ENCODE measurements at regions not wholly inside any gene's neighbourhood (a gene's known extent, or its start where the extent isn't known, plus 50 kb on each side); places are given as distances from the start of the nearest gene placed in this dataset.

DNA sequence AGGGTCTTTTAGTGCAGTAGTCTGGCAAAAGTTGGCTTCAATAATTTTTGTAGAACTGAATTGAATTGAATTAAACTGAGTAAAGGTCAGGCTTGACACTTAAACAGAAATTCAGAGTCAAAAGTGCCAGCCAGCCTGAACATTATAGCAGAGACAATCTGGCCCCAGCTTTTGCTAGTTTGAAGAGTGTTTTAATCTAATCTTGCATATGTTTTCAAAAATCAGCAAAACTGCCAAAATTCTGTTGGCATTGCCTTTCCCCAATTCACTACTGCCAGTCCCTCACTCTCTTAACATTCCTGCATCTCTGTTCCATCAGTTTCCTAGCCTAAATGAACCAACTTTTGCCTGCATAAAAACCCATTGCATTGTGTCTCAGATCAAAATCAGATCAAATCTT, 403.8 kb downstream of the NUF2 start:
- TF ChIP-seq, protein P1, sequence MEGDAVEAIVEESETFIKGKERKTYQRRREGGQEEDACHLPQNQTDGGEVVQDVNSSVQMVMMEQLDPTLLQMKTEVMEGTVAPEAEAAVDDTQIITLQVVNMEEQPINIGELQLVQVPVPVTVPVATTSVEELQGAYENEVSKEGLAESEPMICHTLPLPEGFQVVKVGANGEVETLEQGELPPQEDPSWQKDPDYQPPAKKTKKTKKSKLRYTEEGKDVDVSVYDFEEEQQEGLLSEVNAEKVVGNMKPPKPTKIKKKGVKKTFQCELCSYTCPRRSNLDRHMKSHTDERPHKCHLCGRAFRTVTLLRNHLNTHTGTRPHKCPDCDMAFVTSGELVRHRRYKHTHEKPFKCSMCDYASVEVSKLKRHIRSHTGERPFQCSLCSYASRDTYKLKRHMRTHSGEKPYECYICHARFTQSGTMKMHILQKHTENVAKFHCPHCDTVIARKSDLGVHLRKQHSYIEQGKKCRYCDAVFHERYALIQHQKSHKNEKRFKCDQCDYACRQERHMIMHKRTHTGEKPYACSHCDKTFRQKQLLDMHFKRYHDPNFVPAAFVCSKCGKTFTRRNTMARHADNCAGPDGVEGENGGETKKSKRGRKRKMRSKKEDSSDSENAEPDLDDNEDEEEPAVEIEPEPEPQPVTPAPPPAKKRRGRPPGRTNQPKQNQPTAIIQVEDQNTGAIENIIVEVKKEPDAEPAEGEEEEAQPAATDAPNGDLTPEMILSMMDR (IDR thresholded peaks at IDR 0.05) = no peak
- TF ChIP-seq POLR2AphosphoS5 (IDR thresholded peaks at IDR 0.05) = no peak
- no peak for TF ChIP-seq POLR2A (IDR thresholded peaks at IDR 0.05; ENCODE audit: low read depth)
- no peak for TF ChIP-seq EP300 (IDR thresholded peaks at IDR 0.05)
